CD4-positive, alpha-beta T cell (primary cell): ENCODE measurements at regions not wholly inside any gene's neighbourhood (a gene's known extent, or its start where the extent isn't known, plus 50 kb on each side); places are given as distances from the start of the nearest gene placed in this dataset.

Experiments used
- ATAC-seq: fragments of 200-7000 bp; cut with Tn5 transposase; one replicate; pipeline ENCODE4 v1.10.0; 2022; ENCODE audit warnings: mild to moderate bottlenecking; ENCODE audit not compliant: poor library complexity
- CTCF ChIA-PET: fragments of 350-600 bp; sonication (Branson Sonifier 250); formaldehyde crosslinking; loops from one replicate; lab custom pipeline; 2021; ENCODE audit warnings: antibody characterized with exemption, inconsistent platforms; lab: Charles Lee
- POLR2A ChIA-PET: fragments of 350-600 bp; sonication (Branson Sonifier 250); formaldehyde crosslinking; loops from one replicate; lab custom pipeline; 2021; ENCODE audit warnings: antibody characterized with exemption, inconsistent platforms; lab: Charles Lee
- DNase-seq, 14 experiments: peaks; one replicate each; pipeline ENCODE4 v3.0.0-alpha.2; 2013 to 2020; ENCODE audit warnings: mixed read lengths in 2 of 14
- H3K27ac ChIP-seq, 2 donors: one replicate each; pipeline versions ENCODE4 v1.5.1 to v1.7.0; 2013; ENCODE audit warnings: low read length in 2 of 2, low read depth in 1 of 2, mild to moderate bottlenecking in 1 of 2
- H3K27me3 ChIP-seq, 2 experiments: 1 replicate in 1 of 2; 2 replicates in 1 of 2; pipeline versions ENCODE4 v1.6.1 to v1.7.0; 2013; ENCODE audit warnings: low read length in 2 of 2, control low read depth in 1 of 2, mild to moderate bottlenecking in 1 of 2, moderate library complexity in 1 of 2; ENCODE audit not compliant: insufficient read depth in 2 of 2, control insufficient read depth in 1 of 2
- H3K36me3 ChIP-seq: one replicate; pipeline ENCODE4 v1.6.1; 2013; ENCODE audit warnings: low read length, control low read depth; ENCODE audit not compliant: insufficient read depth
- H3K4me1 ChIP-seq: one replicate; pipeline ENCODE4 v1.6.1; 2013; ENCODE audit warnings: low read length, control low read depth; ENCODE audit not compliant: insufficient read depth
- H3K4me3 ChIP-seq: one replicate; pipeline ENCODE4 v1.5.1; 2013; ENCODE audit warnings: mild to moderate bottlenecking, low read length, moderate library complexity
- H3K9me3 ChIP-seq, 2 experiments: 1 replicate in 1 of 2; 2 replicates in 1 of 2; pipeline versions ENCODE4 v1.6.1 to v1.7.0; 2013; ENCODE audit warnings: low read length in 2 of 2, mild to moderate bottlenecking in 2 of 2, control low read depth in 1 of 2, moderate library complexity in 1 of 2; ENCODE audit not compliant: control insufficient read depth in 1 of 2, insufficient read depth in 1 of 2
- H3K27ac Mint-ChIP-seq: one replicate; pipeline ENCODE4 v1.8.0; 2020; ENCODE audit warnings: mixed read lengths
- H3K27me3 Mint-ChIP-seq: one replicate; pipeline ENCODE4 v1.8.0; 2021; ENCODE audit warnings: mixed read lengths
- H3K36me3 Mint-ChIP-seq: one replicate; pipeline ENCODE4 v1.8.0; 2021; ENCODE audit warnings: low read depth, mixed read lengths
- H3K4me1 Mint-ChIP-seq: one replicate; pipeline ENCODE4 v1.8.0; 2021; ENCODE audit warnings: low read depth, mixed read lengths
- H3K4me3 Mint-ChIP-seq: one replicate; pipeline ENCODE4 v1.8.0; 2020; ENCODE audit warnings: mild to moderate bottlenecking, mixed read lengths
- H3K9me3 Mint-ChIP-seq: one replicate; pipeline ENCODE4 v1.8.0; 2020; ENCODE audit warnings: mixed read lengths
- intact Hi-C, 2 experiments: fragments of 100-400 bp; cut with DNase I in 1 of 2; cut with micrococcal nuclease in 1 of 2; formaldehyde crosslinking; loops; one replicate each; pipeline versions ENCODE4 v1.15.1 to v1.9.0; 2023 to 2025; cut with DNase I, micrococcal nuclease
- TF ChIP-seq, protein P1 (sequence below): fragments of 200-600 bp; IDR thresholded peaks from one replicate; pipeline ENCODE4 v1.8.0; 2022; ENCODE audit warnings: antibody characterized with exemption, mild to moderate bottlenecking

DNA sequence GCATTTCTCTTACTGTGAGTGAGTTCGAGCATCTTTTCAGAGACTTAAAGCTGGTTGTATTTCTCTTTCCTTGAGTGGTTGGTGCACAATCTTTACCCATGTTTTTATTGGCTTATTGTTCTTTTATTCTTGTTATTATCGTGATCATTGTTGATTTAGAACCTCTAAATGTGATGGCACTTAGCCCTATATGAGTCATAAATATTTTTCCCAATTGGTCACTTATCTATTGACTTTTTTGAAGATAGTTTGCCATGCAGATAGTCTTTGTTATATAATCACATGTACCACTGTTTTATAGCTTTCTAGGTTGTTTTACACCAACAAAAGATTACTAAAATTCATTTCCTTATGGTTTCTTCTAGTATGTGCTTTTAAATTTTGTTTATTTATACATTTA, 70.6 kb upstream of the KCNK12 start:
- TF ChIP-seq, protein P1, sequence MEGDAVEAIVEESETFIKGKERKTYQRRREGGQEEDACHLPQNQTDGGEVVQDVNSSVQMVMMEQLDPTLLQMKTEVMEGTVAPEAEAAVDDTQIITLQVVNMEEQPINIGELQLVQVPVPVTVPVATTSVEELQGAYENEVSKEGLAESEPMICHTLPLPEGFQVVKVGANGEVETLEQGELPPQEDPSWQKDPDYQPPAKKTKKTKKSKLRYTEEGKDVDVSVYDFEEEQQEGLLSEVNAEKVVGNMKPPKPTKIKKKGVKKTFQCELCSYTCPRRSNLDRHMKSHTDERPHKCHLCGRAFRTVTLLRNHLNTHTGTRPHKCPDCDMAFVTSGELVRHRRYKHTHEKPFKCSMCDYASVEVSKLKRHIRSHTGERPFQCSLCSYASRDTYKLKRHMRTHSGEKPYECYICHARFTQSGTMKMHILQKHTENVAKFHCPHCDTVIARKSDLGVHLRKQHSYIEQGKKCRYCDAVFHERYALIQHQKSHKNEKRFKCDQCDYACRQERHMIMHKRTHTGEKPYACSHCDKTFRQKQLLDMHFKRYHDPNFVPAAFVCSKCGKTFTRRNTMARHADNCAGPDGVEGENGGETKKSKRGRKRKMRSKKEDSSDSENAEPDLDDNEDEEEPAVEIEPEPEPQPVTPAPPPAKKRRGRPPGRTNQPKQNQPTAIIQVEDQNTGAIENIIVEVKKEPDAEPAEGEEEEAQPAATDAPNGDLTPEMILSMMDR: no peak
- POLR2A ChIA-PET: no interaction called here
- no peaks in the 10 kb centered on the region for H3K27me3 Mint-ChIP-seq
- intact Hi-C loops: no loop called here
- no peaks in the 10 kb centered on the region for H3K36me3 ChIP-seq
- no peak overlapping the region for H3K4me3 Mint-ChIP-seq
- DNase-seq: no peak
- H3K4me3 ChIP-seq: no peak overlapping the region
- CTCF ChIA-PET: interaction anchor here (0.5 kb wide), 1 partner anchor 115 kb away, joined by 3 read pairs; no protein-coding TSS in a partner anchor
- no peaks in the 10 kb centered on the region for H3K27me3 ChIP-seq
- no peak for ATAC-seq
- no peaks in the 10 kb centered on the region for H3K4me1 ChIP-seq
- H3K36me3 Mint-ChIP-seq: no peaks in the 10 kb centered on the region
- H3K27ac ChIP-seq: no peak overlapping the region
- H3K9me3 ChIP-seq: no peaks in the 10 kb centered on the region
- no peak overlapping the region for H3K27ac Mint-ChIP-seq
- H3K9me3 Mint-ChIP-seq: no peaks in the 10 kb centered on the region
- H3K4me1 Mint-ChIP-seq: no peaks in the 10 kb centered on the region

DNA sequence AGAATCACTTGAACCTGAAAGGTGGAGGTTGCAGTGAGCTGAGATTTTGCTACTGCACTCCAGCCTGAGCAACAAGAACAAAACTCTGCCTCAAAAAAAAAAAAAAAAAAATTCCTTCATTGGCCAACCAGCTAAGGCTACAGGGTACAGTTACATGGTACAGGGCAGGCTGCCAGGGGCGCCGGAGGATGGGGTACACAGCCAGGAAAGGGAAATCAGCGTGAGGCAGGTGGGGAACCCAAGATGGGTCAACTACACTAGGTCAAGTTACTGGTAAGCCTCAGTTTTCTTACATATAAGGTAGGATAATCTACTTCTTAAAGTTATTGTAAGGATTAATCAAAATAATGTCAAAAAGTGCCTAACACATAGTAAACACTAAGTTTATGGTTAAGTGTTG, 69.6 kb upstream of the KCNK12 start:
- POLR2A ChIA-PET: no interaction called here
- Mint-ChIP-seq H3K27me3 (no peaks in the 10 kb centered on the region), H3K27ac (no peak overlapping the region), H3K36me3 (no peaks in the 10 kb centered on the region), H3K4me3 (no peak overlapping the region), H3K9me3 (no peaks in the 10 kb centered on the region), H3K4me1 (no peaks in the 10 kb centered on the region)
- TF ChIP-seq, protein P1: no peak
- intact Hi-C loops: no loop called here
- DNase-seq (no peak), ATAC-seq (no peak)
- H3K4me3 ChIP-seq: no peak overlapping the region
- H3K27me3 ChIP-seq: no peaks in the 10 kb centered on the region
- CTCF ChIA-PET: no interaction called here
- no peaks in the 10 kb centered on the region for H3K9me3 ChIP-seq
- no peak overlapping the region for H3K27ac ChIP-seq
- no peaks in the 10 kb centered on the region for H3K4me1 ChIP-seq
- no peaks in the 10 kb centered on the region for H3K36me3 ChIP-seq

DNA sequence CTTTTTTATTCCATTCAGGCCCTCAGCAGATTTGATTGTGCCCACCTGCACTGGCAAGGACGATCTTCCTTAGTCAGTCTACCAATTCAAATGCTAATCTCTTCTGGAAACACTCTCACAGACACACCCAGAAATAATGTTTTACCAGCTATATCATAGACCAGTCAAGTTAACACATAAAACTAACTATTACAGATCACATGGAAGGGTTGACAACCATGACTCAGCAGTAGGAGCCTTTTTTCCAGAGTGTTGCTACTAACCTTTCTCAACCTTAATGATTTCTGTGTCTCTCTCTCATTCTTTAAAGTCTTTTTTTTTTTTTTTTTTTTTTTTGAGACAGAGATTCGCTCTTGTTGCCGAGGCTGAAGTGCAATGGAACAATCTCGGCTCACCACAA, 68.7 kb upstream of the KCNK12 start:
- POLR2A ChIA-PET: no interaction called here
- TF ChIP-seq, protein P1: no peak
- DNase-seq (no peak), ATAC-seq (no peak)
- Mint-ChIP-seq H3K9me3 (no peaks in the 10 kb centered on the region), H3K4me3 (no peak overlapping the region), H3K27ac (no peak overlapping the region), H3K27me3 (no peaks in the 10 kb centered on the region), H3K4me1 (no peaks in the 10 kb centered on the region), H3K36me3 (no peaks in the 10 kb centered on the region)
- Histone ChIP-seq H3K4me1 (no peaks in the 10 kb centered on the region), H3K27ac (no peak overlapping the region), H3K36me3 (no peaks in the 10 kb centered on the region), H3K9me3 (no peaks in the 10 kb centered on the region), H3K4me3 (no peak overlapping the region), H3K27me3 (no peaks in the 10 kb centered on the region)
- CTCF ChIA-PET: no interaction called here
- intact Hi-C loops: no loop called here
